Suprapubic skin (tissue), 4 donors: ENCODE measurements at regions not wholly inside any gene's neighbourhood (a gene's known extent, or its start where the extent isn't known, plus 50 kb on each side); places are given as distances from the start of the nearest gene placed in this dataset.
"Not testable (repeated sequence)": the region's sequence is repeated elsewhere in the genome, so short reads cannot be mapped to it uniquely, and the experiment has no call there.

ENCODE experiments used
- CTCF ChIP-seq, 2 donors: fragments of 200-600 bp in 1 of 2; fragments of 450-650 bp in 1 of 2; sonication (generic) in 1 of 2; IDR thresholded peaks; one replicate each; pipeline ENCODE4 v1.5.1; 2016 to 2019; ENCODE audit warnings: antibody characterized with exemption in 2 of 2, mild to moderate bottlenecking in 1 of 2, moderate library complexity in 1 of 2
- EP300 ChIP-seq: sonication (generic); formaldehyde crosslinking; IDR thresholded peaks from one replicate; pipeline ENCODE4 v1.6.1; 2017; ENCODE audit warnings: antibody characterized with exemption
- POLR2AphosphoS5 ChIP-seq, 3 donors: sonication (generic); formaldehyde crosslinking; IDR thresholded peaks; one replicate each; pipeline ENCODE4 v1.6.1; 2017; ENCODE audit warnings: antibody characterized with exemption in 3 of 3

GRCh38 chr1:207208691-207209090 lies 104.7 kb downstream of the C4BPA start:
- TF ChIP-seq EP300; POLR2AphosphoS5 (IDR thresholded peaks at IDR 0.05); CTCF (IDR thresholded peaks at IDR 0.05): not testable (repeated sequence)
